Stimulated activated naive CD8-positive, alpha-beta T cell treated with anti-CD3 and anti-CD28 coated beads, Interleukin-15, Interleukin-2, amounts not matched to agents 100 ng/mL and 50 ng/mL, for 24 hours (primary cell): ENCODE measurements at regions not wholly inside any gene's neighbourhood (a gene's known extent, or its start where the extent isn't known, plus 50 kb on each side); places are given as distances from the start of the nearest gene placed in this dataset.

Experiments
- H3K27ac Mint-ChIP-seq: one replicate; pipeline ENCODE4 v1.8.0; 2021; ENCODE audit warnings: mild to moderate bottlenecking, mixed read lengths
- H3K27me3 Mint-ChIP-seq: one replicate; pipeline ENCODE4 v1.8.0; 2021; ENCODE audit warnings: mixed read lengths
- H3K36me3 Mint-ChIP-seq: one replicate; pipeline ENCODE4 v1.8.0; 2021; ENCODE audit warnings: low read depth, mixed read lengths
- H3K4me1 Mint-ChIP-seq: one replicate; pipeline ENCODE4 v1.8.0; 2021; ENCODE audit warnings: low read depth, mixed read lengths
- H3K4me3 Mint-ChIP-seq: one replicate; pipeline ENCODE4 v1.8.0; 2021; ENCODE audit warnings: mild to moderate bottlenecking, mixed read lengths
- H3K9me3 Mint-ChIP-seq: one replicate; pipeline ENCODE4 v1.8.0; 2021; ENCODE audit warnings: mixed read lengths

GRCh38 chr21:21605521-21605920, 607.3 kb downstream of the NCAM2 start:
- Mint-ChIP-seq H3K4me1 (no peaks in the 10 kb centered on the region), H3K36me3 (no peaks in the 10 kb centered on the region), H3K4me3 (no peak overlapping the region), H3K27ac (no peak overlapping the region), H3K27me3 (no peaks in the 10 kb centered on the region), H3K9me3 (peaks cover 8% of the 10 kb centered on the region)

GRCh38 chr21:21606041-21606440, 607.8 kb downstream of the NCAM2 start:
- peaks cover 8% of the 10 kb centered on the region for H3K9me3 Mint-ChIP-seq
- no peaks in the 10 kb centered on the region for H3K4me1 Mint-ChIP-seq
- H3K4me3 Mint-ChIP-seq = no peak overlapping the region
- H3K27ac Mint-ChIP-seq = no peak overlapping the region
- no peaks in the 10 kb centered on the region for H3K27me3 Mint-ChIP-seq
- no peaks in the 10 kb centered on the region for H3K36me3 Mint-ChIP-seq

DNA sequence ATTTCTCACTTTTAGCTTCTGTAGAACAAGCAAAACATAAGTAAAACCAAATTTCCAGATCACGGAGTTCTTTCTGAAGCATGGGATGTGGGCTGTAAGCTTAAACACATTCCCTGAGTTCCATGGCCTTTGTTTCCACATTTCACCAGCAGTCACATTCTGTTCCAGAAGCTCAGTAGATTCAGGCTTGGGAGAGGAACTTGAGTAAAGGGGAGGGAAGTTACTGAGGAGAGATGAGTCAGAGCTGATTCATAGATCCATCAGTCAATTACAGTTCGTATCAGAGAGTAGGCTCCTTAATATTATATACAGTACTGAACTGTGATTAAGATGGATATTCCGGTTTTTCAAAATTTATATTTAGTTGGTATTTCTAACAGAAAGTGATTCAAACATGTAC, 614.3 kb downstream of the NCAM2 start:
- peaks cover 6% of the 10 kb centered on the region for H3K9me3 Mint-ChIP-seq
- H3K27me3 Mint-ChIP-seq = no peaks in the 10 kb centered on the region
- H3K36me3 Mint-ChIP-seq = no peaks in the 10 kb centered on the region
- no peak overlapping the region for H3K4me3 Mint-ChIP-seq
- no peaks in the 10 kb centered on the region for H3K4me1 Mint-ChIP-seq
- H3K27ac Mint-ChIP-seq = no peak overlapping the region

GRCh38 chr21:21614966-21615365, 616.8 kb downstream of the NCAM2 start:
- Mint-ChIP-seq H3K9me3 (peaks cover 6% of the 10 kb centered on the region), H3K27me3 (no peaks in the 10 kb centered on the region), H3K4me3 (no peak overlapping the region), H3K27ac (no peak overlapping the region), H3K4me1 (no peaks in the 10 kb centered on the region), H3K36me3 (no peaks in the 10 kb centered on the region)

DNA sequence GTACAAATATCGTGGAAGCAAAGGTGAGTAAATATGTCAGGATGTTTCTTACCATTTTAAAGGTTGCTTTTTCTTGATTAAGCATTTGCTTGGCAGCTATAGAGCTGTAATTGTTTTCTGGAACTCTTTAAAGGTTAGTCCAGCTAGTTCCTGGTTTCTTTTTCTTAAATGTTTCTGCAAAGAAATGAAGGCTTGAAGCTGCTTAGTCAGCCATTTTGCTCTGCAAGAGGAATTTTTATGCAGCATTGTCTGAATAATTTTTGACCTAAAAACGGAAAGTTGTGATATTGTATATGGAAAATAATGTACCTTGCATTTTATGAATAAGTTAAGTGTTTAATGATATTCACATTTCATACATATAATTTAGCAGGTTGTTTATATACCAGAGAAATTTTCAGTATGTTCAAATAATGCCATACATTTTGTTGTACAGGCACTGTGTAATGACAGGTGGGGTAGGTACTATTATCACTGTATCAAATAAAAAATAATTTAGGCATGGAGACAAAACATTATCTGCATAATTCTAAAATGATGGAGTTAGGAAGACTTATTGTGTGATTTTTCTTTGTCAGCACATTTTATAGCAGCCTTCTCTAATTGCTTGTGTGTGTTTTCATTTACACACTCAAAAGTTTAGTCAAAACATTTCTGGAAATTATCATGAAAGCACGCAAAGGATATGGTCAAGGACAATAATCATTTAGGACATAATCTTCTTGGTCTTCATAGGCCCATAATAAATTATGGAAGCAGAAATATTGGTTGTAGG, 624.4 kb downstream of the NCAM2 start:
- Mint-ChIP-seq H3K4me3 (no peak overlapping the region), H3K36me3 (no peaks in the 10 kb centered on the region)

DNA sequence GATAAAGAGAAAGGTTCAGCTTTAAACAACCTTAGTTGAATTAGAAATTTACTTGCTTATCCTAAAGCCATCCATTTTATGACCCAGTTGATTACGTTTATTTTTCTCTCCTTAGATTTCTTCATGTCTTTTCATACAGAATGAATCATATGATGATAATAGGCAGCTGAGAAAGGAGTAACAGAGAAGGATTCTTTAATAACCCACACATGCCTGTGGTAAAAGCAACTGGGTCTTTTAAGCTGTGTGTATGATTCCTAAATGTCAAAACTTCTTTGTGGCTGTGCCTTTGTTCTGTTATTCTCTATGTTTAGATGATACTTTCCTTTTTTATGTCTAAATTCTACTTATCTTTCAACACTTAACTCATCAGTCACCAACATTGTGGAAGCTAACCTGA, 626.5 kb downstream of the NCAM2 start:
- Mint-ChIP-seq H3K9me3 (no peaks in the 10 kb centered on the region), H3K4me3 (no peak overlapping the region), H3K27me3 (no peaks in the 10 kb centered on the region), H3K36me3 (no peaks in the 10 kb centered on the region), H3K27ac (no peak overlapping the region), H3K4me1 (no peaks in the 10 kb centered on the region)

More for the DNA sequence above, 624.4 kb downstream of the NCAM2 start:
- no peaks in the 10 kb centered on the region for H3K9me3 Mint-ChIP-seq
- H3K27ac Mint-ChIP-seq = no peak overlapping the region
- no peaks in the 10 kb centered on the region for H3K4me1 Mint-ChIP-seq
- H3K27me3 Mint-ChIP-seq = no peaks in the 10 kb centered on the region

- no peaks in the 10 kb centered on the region for H3K27me3 Mint-ChIP-seq
- H3K4me3 Mint-ChIP-seq = no peak overlapping the region
- no peaks in the 10 kb centered on the region for H3K36me3 Mint-ChIP-seq
- no peak overlapping the region for H3K27ac Mint-ChIP-seq
- H3K9me3 Mint-ChIP-seq = peaks cover 6% of the 10 kb centered on the region
- H3K4me1 Mint-ChIP-seq = no peaks in the 10 kb centered on the region
Measured at GRCh38 chr21:21631961-21632360, 633.8 kb downstream of the NCAM2 start.

DNA sequence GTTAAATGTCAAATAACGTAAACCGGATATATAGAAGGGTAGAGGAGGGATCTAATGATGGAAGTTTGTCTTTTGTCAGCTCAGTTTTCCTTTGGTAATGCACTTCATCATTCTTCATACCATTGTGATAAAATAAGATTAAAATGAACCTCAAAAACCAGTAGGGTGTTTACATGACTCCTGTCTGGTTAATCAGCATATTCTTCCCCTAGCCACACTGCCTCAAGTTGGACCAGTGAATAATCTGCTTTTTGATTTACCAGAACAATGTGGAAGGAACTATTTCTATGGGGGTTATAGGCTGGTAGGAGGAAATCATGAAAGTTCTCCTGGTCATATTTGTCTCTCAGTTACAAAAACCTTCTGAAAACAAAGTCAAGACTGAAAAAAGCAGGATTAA, 634.7 kb downstream of the NCAM2 start:
- H3K4me1 Mint-ChIP-seq = no peaks in the 10 kb centered on the region
- H3K36me3 Mint-ChIP-seq = no peaks in the 10 kb centered on the region
- H3K27me3 Mint-ChIP-seq = no peaks in the 10 kb centered on the region
- H3K9me3 Mint-ChIP-seq = peaks cover 11% of the 10 kb centered on the region
- no peak overlapping the region for H3K4me3 Mint-ChIP-seq
- H3K27ac Mint-ChIP-seq = no peak overlapping the region

- no peaks in the 10 kb centered on the region for H3K4me1 Mint-ChIP-seq
- H3K27ac Mint-ChIP-seq = no peak overlapping the region
- no peaks in the 10 kb centered on the region for H3K27me3 Mint-ChIP-seq
- H3K4me3 Mint-ChIP-seq = no peak overlapping the region
- no peaks in the 10 kb centered on the region for H3K36me3 Mint-ChIP-seq
- H3K9me3 Mint-ChIP-seq = peaks cover 9% of the 10 kb centered on the region
Measured at GRCh38 chr21:21661741-21662140, 663.5 kb downstream of the NCAM2 start.

- Mint-ChIP-seq H3K4me1 (no peaks in the 10 kb centered on the region), H3K27me3 (no peaks in the 10 kb centered on the region), H3K4me3 (no peak overlapping the region), H3K9me3 (peaks cover 9% of the 10 kb centered on the region), H3K36me3 (no peaks in the 10 kb centered on the region), H3K27ac (no peak overlapping the region)
Measured at GRCh38 chr21:21662776-21663175, 664.6 kb downstream of the NCAM2 start.

DNA sequence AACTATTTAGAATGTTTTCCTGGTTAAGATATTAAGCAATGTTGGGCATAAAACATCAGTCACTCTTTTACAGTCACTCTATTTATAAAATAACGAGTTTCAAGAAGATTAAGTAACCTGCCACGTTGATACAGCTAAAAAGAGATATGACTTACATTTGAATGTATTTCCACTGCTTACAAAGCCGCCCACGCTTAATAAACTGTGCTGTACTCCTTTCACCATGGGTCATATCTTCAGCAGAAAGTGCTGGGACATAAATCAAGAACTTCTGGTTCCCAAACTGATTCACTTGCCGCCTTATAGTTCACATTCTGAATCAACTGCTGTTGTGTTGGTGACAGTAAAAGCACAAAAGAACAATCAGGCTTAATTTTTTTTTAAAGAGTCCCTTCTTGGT, 666.7 kb downstream of the NCAM2 start:
- Mint-ChIP-seq H3K36me3 (no peaks in the 10 kb centered on the region), H3K4me3 (no peak overlapping the region), H3K27ac (no peak overlapping the region), H3K27me3 (no peaks in the 10 kb centered on the region), H3K9me3 (peaks cover 5% of the 10 kb centered on the region), H3K4me1 (no peaks in the 10 kb centered on the region)

GRCh38 chr21:21666689-21667088, 668.5 kb downstream of the NCAM2 start:
- no peak overlapping the region for H3K27ac Mint-ChIP-seq
- no peak overlapping the region for H3K4me3 Mint-ChIP-seq
- no peaks in the 10 kb centered on the region for H3K36me3 Mint-ChIP-seq
- H3K9me3 Mint-ChIP-seq = peaks cover 3% of the 10 kb centered on the region
- no peaks in the 10 kb centered on the region for H3K4me1 Mint-ChIP-seq
- H3K27me3 Mint-ChIP-seq = no peaks in the 10 kb centered on the region

GRCh38 chr21:21668198-21668597, 670.0 kb downstream of the NCAM2 start:
- no peak overlapping the region for H3K4me3 Mint-ChIP-seq

DNA sequence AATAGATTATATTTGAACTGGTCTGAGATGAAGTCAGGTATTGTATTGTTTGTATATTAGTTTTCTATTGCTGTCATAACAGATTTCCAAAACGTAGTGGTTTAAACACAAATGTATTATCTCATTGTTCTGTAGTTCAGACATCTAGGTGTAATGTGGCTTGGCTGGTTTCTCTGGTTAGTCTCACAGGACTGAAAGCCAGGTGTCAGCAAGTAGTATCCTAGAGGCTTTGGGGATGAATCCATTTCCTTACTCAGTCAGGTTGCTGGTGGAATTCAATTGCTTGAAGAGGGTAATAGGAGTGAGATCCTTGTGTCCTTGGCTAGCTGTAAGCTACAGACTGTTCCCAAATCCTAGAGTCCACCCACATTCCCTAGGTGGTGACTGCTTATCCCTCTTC, 675.8 kb downstream of the NCAM2 start:
- Mint-ChIP-seq H3K4me3 (no peak overlapping the region), H3K27ac (no peak overlapping the region)

More at GRCh38 chr21:21668198-21668597, 670.0 kb downstream of the NCAM2 start:
- Mint-ChIP-seq H3K27me3 (no peaks in the 10 kb centered on the region), H3K36me3 (no peaks in the 10 kb centered on the region), H3K27ac (no peak overlapping the region), H3K9me3 (peaks cover 3% of the 10 kb centered on the region), H3K4me1 (no peaks in the 10 kb centered on the region)

DNA sequence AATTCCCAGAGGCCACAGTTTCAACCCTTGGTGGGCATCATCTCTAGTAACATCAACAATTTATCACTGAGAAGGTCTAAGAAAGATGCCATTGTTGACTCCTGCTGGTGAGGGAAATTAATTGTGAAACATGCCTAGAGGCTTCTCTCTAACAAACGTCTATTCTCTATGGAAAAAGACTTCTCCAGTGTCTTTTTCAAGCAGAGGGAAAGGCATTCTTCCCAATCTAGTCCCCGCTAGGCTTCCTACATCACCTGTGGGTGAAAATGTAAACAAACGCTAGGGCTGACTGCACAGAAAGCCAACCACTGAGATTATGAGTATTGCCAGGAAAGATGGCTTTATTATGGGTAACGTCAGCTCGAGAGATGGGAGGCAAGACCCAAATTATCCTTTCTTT, 677.4 kb downstream of the NCAM2 start:
- H3K4me3 Mint-ChIP-seq = no peak overlapping the region
- H3K36me3 Mint-ChIP-seq = no peaks in the 10 kb centered on the region
- H3K9me3 Mint-ChIP-seq = peaks cover 19% of the 10 kb centered on the region
- H3K27me3 Mint-ChIP-seq = no peaks in the 10 kb centered on the region
- H3K4me1 Mint-ChIP-seq = no peaks in the 10 kb centered on the region
- H3K27ac Mint-ChIP-seq = no peak overlapping the region

More for the DNA sequence above, 675.8 kb downstream of the NCAM2 start:
- H3K9me3 Mint-ChIP-seq = peaks cover 13% of the 10 kb centered on the region
- H3K4me1 Mint-ChIP-seq = no peaks in the 10 kb centered on the region
- no peaks in the 10 kb centered on the region for H3K27me3 Mint-ChIP-seq
- no peaks in the 10 kb centered on the region for H3K36me3 Mint-ChIP-seq

GRCh38 chr21:21682172-21682571, 684.0 kb downstream of the NCAM2 start:
- Mint-ChIP-seq H3K9me3 (peaks cover 21% of the 10 kb centered on the region), H3K4me3 (no peak overlapping the region), H3K36me3 (no peaks in the 10 kb centered on the region), H3K27ac (no peak overlapping the region), H3K27me3 (no peaks in the 10 kb centered on the region), H3K4me1 (no peaks in the 10 kb centered on the region)
